Liver (tissue), 8 donors: ENCODE measurements at regions not wholly inside any gene's neighbourhood (a gene's known extent, or its start where the extent isn't known, plus 50 kb on each side); places are given as distances from the start of the nearest gene placed in this dataset.

Source experiments
- DNase-seq: peaks from one replicate; pipeline ENCODE4 v3.0.0-alpha.2; 2017; ENCODE audit warnings: low spot score
- H3K27ac ChIP-seq, 2 donors: one replicate each; pipeline ENCODE4 v1.7.0; 2013; ENCODE audit warnings: inconsistent platforms in 2 of 2, low read length in 2 of 2, control low read depth in 1 of 2, low read depth in 1 of 2, mild to moderate bottlenecking in 1 of 2
- H3K27me3 ChIP-seq, 4 donors: one replicate each; pipeline versions ENCODE4 v1.6.1 to v1.7.0; 2013; ENCODE audit warnings: low read length in 3 of 4, inconsistent platforms in 1 of 4, mild to moderate bottlenecking in 1 of 4, moderate library complexity in 1 of 4; ENCODE audit not compliant: control insufficient read depth in 4 of 4, insufficient read depth in 4 of 4
- H3K36me3 ChIP-seq, 4 donors: one replicate each; pipeline versions ENCODE4 v1.6.1 to v1.7.0; 2013; ENCODE audit warnings: low read length in 3 of 4, mild to moderate bottlenecking in 3 of 4, low read depth in 1 of 4, moderate library complexity in 1 of 4; ENCODE audit not compliant: control insufficient read depth in 4 of 4, insufficient read depth in 3 of 4
- H3K4me1 ChIP-seq, 4 donors: one replicate each; pipeline versions ENCODE4 v1.6.1 to v1.7.0; 2013; ENCODE audit warnings: low read length in 3 of 4, mild to moderate bottlenecking in 3 of 4, moderate library complexity in 1 of 4; ENCODE audit not compliant: control insufficient read depth in 4 of 4, insufficient read depth in 4 of 4
- H3K4me3 ChIP-seq, 3 donors: one replicate each; pipeline versions ENCODE4 v1.6.1 to v1.7.0; 2013; ENCODE audit warnings: low read length in 3 of 3, control low read depth in 1 of 3, low read depth in 1 of 3, mild to moderate bottlenecking in 1 of 3
- H3K9ac ChIP-seq, 2 donors: one replicate each; pipeline ENCODE4 v1.7.0; 2013; ENCODE audit warnings: low read length in 2 of 2, mild to moderate bottlenecking in 2 of 2, moderate library complexity in 2 of 2, control low read depth in 1 of 2, low read depth in 1 of 2
- H3K9me3 ChIP-seq, 4 donors: one replicate each; pipeline versions ENCODE4 v1.6.1 to v1.7.0; 2013; ENCODE audit warnings: low read length in 3 of 4; ENCODE audit not compliant: control insufficient read depth in 4 of 4
- CTCF ChIP-seq: fragments of 150-350 bp; IDR thresholded peaks from 2 replicates; pipeline ENCODE4 v1.5.1; 2017; ENCODE audit warnings: improper control_type of control experiment, low read depth, low read length; ENCODE audit not compliant: missing input control
- EGR1 ChIP-seq, 2 donors: IDR thresholded peaks; 2 replicates each; pipeline ENCODE4 v1.6.1; 2016 to 2018; ENCODE audit warnings: antibody characterized with exemption in 2 of 2, low read depth in 2 of 2
- FOXA1 ChIP-seq: IDR thresholded peaks from 2 replicates; pipeline ENCODE4 v1.6.1; 2016; ENCODE audit warnings: antibody characterized with exemption
- FOXA2 ChIP-seq: IDR thresholded peaks from 2 replicates; pipeline ENCODE4 v1.6.1; 2016; ENCODE audit warnings: antibody characterized with exemption
- GABPA ChIP-seq, 2 donors: IDR thresholded peaks in 1 of 2; conservative IDR thresholded peaks in 1 of 2; 2 replicates each; pipeline ENCODE4 v1.6.1; 2016; ENCODE audit warnings: antibody characterized with exemption in 2 of 2, mild to moderate bottlenecking in 1 of 2, moderate library complexity in 1 of 2
- HNF4G ChIP-seq: IDR thresholded peaks from 2 replicates; pipeline ENCODE4 v1.6.1; 2016; ENCODE audit warnings: antibody characterized with exemption
- JUND ChIP-seq, 2 donors: IDR thresholded peaks; 2 replicates each; pipeline ENCODE4 v1.6.1; 2016; ENCODE audit warnings: antibody characterized with exemption in 2 of 2
- MAX ChIP-seq: IDR thresholded peaks from 2 replicates; pipeline ENCODE4 v1.6.1; 2016; ENCODE audit warnings: antibody characterized with exemption
- NR2F2 ChIP-seq: IDR thresholded peaks from 2 replicates; pipeline ENCODE4 v1.6.1; 2016; ENCODE audit warnings: antibody characterized with exemption
- RAD21 ChIP-seq, 2 donors: IDR thresholded peaks; 2 replicates each; pipeline ENCODE4 v1.6.1; 2016; ENCODE audit warnings: antibody characterized with exemption in 2 of 2, mild to moderate bottlenecking in 2 of 2
- REST ChIP-seq: IDR thresholded peaks from 2 replicates; pipeline ENCODE4 v1.6.1; 2016; ENCODE audit warnings: antibody characterized with exemption, mild to moderate bottlenecking
- RXRA ChIP-seq, 2 donors: IDR thresholded peaks; 2 replicates each; pipeline ENCODE4 v1.6.1; 2017 to 2018; ENCODE audit warnings: antibody characterized with exemption in 2 of 2, mild to moderate bottlenecking in 1 of 2
- TAF1 ChIP-seq: conservative IDR thresholded peaks from 2 replicates; pipeline ENCODE4 v1.6.1; 2016; ENCODE audit warnings: antibody characterized with exemption, mild to moderate bottlenecking
- YY1 ChIP-seq: IDR thresholded peaks from 2 replicates; pipeline ENCODE4 v1.6.1; 2016; ENCODE audit warnings: antibody characterized with exemption, mild to moderate bottlenecking
- WGBS: extraction: QIAGEN DNeasy Blood & Tissue Kit; methylation state at CpG from one replicate; pipeline ENCODE4 v1.1.7; 2013; 5-methylcytosine and 5-hydroxymethylcytosine counted together
- TF ChIP-seq, protein P1 (sequence below): IDR thresholded peaks from 2 replicates; pipeline ENCODE4 v1.6.1; 2016; ENCODE audit warnings: antibody characterized with exemption
- TF ChIP-seq, protein P2 (sequence below): IDR thresholded peaks from 2 replicates; pipeline ENCODE4 v1.6.1; 2016; ENCODE audit warnings: antibody characterized with exemption
- donor health status: healthy.
- donor health status: healthy.
- donor health status: healthy.
- donor health status: healthy.
- donor health status: healthy.

- TF ChIP-seq JUND (IDR thresholded peaks at IDR 0.05): no peak
- TF ChIP-seq MAX: no peak
- TF ChIP-seq FOXA1: no peak
- TF ChIP-seq REST: no peak
- TF ChIP-seq, protein P1, sequence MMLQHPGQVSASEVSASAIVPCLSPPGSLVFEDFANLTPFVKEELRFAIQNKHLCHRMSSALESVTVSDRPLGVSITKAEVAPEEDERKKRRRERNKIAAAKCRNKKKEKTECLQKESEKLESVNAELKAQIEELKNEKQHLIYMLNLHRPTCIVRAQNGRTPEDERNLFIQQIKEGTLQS: no peak
- no peak for TF ChIP-seq EGR1 (IDR thresholded peaks at IDR 0.05; ENCODE audit: low read depth in 2 of 2)
- TF ChIP-seq RAD21 (IDR thresholded peaks at IDR 0.05): no peak
- TF ChIP-seq CTCF: no peak
- TF ChIP-seq, protein P2, sequence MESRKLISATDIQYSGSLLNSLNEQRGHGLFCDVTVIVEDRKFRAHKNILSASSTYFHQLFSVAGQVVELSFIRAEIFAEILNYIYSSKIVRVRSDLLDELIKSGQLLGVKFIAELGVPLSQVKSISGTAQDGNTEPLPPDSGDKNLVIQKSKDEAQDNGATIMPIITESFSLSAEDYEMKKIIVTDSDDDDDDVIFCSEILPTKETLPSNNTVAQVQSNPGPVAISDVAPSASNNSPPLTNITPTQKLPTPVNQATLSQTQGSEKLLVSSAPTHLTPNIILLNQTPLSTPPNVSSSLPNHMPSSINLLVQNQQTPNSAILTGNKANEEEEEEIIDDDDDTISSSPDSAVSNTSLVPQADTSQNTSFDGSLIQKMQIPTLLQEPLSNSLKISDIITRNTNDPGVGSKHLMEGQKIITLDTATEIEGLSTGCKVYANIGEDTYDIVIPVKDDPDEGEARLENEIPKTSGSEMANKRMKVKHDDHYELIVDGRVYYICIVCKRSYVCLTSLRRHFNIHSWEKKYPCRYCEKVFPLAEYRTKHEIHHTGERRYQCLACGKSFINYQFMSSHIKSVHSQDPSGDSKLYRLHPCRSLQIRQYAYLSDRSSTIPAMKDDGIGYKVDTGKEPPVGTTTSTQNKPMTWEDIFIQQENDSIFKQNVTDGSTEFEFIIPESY: no peak
- no peak for TF ChIP-seq TAF1
- no peak for TF ChIP-seq YY1
- no peak for TF ChIP-seq HNF4G
- no peak for TF ChIP-seq FOXA2
- TF ChIP-seq NR2F2: no peak
- no peak for TF ChIP-seq GABPA (IDR thresholded peaks at IDR 0.05 in 1 of 2, conservative IDR thresholded peaks at IDR 0.05 in 1 of 2)
- WGBS: 63% methylated on average over 3 of the region's 3 CpGs
- no peaks in the 10 kb centered on the region for H3K36me3 ChIP-seq
- no peak overlapping the region for H3K27ac ChIP-seq
- no peak for DNase-seq
- H3K9me3 ChIP-seq: no peaks in the 10 kb centered on the region
- H3K9ac ChIP-seq: no peak overlapping the region
- no peaks in the 10 kb centered on the region for H3K4me1 ChIP-seq
- no peak overlapping the region for H3K4me3 ChIP-seq
- H3K27me3 ChIP-seq: no peaks in the 10 kb centered on the region
These were observed 453.8 kb upstream of the POU3F2 start for GRCh38 chr6:98380589-98380988.

GRCh38 chr6:98382246-98382645, 452.1 kb upstream of the POU3F2 start:
- no peak for TF ChIP-seq RAD21 (IDR thresholded peaks at IDR 0.05)
- no peak for TF ChIP-seq FOXA2
- TF ChIP-seq RXRA (IDR thresholded peaks at IDR 0.05): no peak
- TF ChIP-seq YY1: no peak
- TF ChIP-seq REST: no peak
- no peak for TF ChIP-seq MAX
- TF ChIP-seq EGR1 (IDR thresholded peaks at IDR 0.05; ENCODE audit: low read depth in 2 of 2): no peak

More at GRCh38 chr6:98382246-98382645, 452.1 kb upstream of the POU3F2 start:
- no peaks in the 10 kb centered on the region for H3K27me3 ChIP-seq
- no peaks in the 10 kb centered on the region for H3K9me3 ChIP-seq
- no peaks in the 10 kb centered on the region for H3K36me3 ChIP-seq
- H3K9ac ChIP-seq: no peak overlapping the region
- H3K4me3 ChIP-seq: no peak overlapping the region
- H3K27ac ChIP-seq: no peak overlapping the region
- no peak for DNase-seq
- no peaks in the 10 kb centered on the region for H3K4me1 ChIP-seq
- 59% methylated on average over 3 of the region's 3 CpGs for WGBS
